NCI-H526 (cell line): ENCODE measurements at regions not wholly inside any gene's neighbourhood (a gene's known extent, or its start where the extent isn't known, plus 50 kb on each side); places are given as distances from the start of the nearest gene placed in this dataset.
"Not testable (repeated sequence)": the region's sequence is repeated elsewhere in the genome, so short reads cannot be mapped to it uniquely, and the experiment has no call there.

ENCODE experiments used
- DNase-seq, 2 experiments: peaks; one replicate each; lab custom pipeline; 2025; lab: John Stamatoyannopoulos, UW

DNA sequence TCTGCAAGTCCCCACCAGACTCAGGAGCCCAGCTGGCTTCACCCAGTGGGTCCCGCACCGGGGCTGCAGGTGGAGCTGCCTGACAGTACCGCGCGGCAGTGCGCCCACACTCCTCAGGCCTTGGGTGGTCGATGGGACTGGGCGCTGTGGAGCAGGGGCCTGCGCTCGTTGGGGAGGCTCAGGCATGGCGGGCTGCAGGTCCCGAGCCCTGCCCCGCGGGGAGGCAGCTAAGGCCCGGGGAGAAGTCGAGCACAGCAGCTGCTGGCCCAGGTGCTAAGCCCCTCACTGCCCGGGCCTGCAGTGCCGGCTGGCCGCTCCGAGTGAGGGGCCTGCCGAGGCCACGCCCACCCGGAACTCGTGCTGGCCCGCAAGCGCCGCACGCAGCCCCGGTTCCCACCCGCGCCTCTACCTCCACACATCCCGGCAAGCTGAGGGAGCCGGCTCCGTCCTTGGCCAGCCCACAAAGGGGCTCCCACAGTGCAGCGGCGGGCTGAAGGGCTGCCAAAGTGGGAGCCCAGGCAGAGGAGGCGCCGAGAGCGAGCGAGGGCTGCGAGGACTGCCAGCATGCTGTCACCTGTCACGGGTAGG, 2021.7 kb upstream of the LRRTM1 start:
- DNase-seq: not testable (repeated sequence)

DNA sequence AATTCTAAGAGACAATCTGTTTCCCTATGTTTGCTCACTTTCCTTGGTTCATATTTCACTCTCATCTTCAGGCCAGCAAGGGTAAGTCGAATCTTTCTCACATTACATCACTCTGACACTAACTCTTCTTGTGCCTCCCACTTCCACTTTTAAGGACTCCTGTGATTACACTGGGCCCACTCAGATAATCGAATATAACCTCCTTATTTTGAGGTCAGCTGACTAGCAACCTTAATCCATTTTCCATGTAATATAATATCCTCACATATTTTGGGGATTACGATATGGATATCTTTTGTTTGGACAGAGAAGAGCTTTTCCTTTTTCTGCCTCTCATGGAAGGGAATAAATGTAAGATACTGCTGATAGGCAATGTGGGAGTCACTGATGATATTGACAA, 2015.7 kb upstream of the LRRTM1 start:
- DNase-seq: no peak

DNA sequence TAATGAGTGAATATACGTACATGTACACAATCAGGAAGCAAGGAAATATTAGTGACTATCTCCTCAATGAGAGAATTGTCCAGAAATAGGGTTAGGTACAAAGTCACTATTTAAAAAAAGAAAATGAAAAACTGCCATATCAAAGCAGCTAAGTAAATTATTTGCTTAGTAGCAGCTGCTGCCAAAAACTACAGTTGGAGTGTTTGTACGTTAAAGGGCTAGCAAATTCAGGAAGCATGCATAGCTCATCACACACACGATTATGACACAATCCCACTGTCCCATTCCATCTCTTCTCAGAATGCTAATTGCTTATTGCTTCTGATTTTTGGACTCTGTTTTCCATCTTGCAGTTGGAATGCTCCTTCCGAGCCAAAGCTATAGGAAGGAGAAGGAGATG, 2012.5 kb upstream of the LRRTM1 start:
- DNase-seq: no peak

DNA sequence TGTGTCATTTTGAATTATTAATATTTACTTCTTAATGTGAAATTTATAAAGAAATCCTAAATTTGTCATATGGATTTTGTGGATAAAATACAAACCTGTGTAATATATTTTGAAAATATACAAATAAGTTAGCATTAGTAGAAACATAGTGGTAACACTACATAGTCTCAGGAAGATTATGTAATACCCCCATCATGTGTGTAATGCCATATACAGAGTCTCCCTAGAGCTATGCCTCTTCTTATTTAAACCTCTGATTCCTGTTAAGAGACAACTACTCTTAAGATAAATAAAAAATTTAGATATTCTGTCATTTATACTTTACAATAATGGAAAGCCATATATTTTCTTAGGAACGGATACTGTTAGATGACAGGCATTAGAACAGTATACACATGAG, 2012.0 kb upstream of the LRRTM1 start:
- no peak for DNase-seq

DNA sequence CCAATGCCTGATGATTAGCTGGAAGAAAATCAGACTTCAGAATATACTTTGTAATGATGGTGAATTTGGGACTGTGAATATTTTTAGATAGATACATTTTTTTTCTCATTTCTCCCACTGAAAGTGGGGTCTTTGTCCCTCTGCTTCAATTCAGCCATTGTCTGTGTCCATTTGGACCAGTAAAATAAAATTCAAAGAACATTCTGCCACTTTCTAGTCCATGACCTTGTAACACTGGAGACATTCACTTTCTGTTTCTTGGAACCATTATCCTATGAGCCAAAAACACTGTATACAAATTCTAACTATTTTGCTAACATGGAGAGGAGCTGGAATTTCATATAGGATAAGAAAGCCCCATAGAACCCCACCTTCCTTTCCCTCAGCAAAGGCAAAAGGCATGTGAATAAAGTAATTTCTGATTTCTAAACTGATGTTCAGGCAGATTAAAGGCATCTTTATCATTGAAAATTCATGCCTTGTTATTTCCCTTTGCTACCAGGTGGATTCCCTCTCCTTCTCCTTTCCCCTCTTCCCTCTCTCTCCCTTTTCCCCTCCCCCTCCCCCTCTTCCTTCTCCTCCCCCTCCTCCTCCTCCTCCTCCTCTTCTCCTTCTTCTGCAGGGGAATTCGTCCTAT, 2010.4 kb upstream of the LRRTM1 start:
- DNase-seq: no peak

DNA sequence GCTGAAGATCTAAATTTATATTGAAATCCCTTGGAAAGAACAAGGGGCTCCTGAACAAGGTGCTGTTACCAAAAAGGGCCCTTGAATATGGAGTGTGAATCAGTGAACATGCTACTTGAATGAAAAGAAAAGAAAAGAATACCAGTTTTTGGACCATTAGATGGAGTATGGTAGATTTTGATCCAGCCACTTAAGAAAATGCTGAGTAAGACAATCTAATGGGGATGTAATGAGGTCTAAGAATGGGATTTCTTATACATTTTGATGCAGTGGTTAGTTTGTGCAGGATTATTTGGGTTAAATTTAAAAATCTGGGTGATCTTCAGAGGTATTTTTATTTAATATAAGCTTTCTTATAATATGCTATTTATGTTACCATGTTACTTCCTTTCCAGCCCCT, 2003.0 kb upstream of the LRRTM1 start:
- no peak for DNase-seq

DNA sequence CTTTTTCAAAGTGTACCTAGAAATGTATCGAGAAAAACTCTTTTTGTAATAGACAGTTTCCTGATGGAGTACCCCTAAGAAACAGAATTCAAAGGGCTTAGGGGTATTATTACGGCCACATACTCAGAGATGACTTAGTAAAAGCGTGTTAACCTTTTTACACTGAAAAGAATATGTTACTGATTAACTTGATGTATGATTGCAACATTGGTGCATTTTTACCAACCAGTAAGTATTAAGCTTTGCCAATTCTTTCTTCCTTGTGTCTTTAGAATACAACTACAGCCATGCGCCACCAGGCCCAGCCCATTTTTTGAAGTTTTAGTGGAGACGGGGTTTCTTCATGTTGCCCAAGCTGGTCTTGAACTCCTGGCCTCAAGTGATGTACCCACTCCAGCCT, 1997.0 kb upstream of the LRRTM1 start:
- DNase-seq: no peak

DNA sequence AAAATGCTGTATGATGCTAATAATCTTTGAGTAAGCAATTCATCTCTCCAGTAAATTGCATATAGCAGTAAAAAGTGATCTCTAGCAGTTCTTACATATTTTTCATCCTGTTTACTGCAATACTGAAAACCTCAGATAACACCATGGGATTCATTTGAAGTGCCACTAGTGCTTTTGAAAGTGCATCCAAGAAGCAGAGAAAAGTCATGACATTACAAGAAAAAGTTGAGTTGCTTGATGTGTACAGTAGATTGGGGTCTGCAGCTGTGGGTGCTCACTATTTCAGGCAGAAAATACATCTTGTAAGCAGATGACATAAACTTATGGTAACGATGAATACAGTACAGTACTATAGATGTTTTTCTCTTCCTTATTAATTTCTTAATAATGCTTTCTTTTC, 1984.9 kb upstream of the LRRTM1 start:
- no peak for DNase-seq

DNA sequence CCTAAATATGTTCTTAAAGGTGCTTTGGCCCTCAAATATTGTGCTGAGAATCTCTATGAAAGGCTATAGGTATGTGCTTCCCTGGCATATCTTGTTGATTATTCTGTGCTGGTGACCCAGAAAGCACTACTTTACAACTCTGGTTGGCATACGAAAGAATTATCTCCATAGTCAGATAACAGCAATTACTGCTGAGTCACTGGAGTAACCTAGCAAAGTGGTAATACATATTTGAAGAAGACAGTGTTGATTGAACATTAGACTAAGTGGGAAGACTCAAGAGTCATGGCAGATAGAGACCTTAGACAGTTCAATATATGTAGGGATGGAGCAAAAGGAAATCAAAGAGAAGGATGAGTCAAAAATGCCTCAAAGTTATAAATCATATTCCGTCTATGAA, 1978.5 kb upstream of the LRRTM1 start:
- DNase-seq: no peak

DNA sequence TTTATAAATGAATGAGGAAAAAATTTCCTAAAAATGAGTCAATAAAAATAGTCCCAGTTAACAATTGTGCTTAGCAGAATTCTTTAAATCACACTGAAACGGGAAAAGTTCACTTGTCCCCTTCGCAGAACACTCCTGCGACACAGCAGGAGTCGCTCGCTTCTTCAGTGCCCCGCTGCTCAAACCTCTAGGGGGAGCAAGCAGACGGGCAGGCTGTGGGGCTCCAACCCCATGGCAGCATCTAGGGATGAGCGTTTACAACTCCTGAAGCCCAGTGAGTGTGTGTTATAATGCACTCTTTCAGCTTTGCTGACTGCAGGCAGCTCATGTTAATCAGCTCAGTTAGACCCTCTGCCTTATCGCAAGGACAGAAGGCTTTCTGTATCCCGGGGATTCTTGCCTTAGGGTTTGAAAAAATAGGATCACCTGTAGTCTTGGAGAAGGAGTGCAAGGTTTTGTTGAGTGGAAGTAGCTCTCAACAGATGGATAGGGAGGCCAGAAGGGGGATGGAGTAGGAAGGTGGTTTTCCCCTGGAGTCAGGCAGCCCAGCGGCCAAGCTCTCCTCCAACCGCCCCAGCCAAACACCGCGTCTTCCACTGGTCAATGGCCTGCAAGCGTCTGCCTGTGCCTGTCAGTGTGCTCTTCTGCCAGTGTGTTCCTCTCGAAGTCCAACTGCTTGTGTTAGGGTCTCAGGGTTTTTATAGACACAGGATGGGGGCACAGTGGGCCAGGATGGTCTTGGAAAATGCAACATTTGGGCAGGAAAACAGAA, 1977.7 kb upstream of the LRRTM1 start:
- DNase-seq: peak in 1 of 2 experiments; percentile 1

DNA sequence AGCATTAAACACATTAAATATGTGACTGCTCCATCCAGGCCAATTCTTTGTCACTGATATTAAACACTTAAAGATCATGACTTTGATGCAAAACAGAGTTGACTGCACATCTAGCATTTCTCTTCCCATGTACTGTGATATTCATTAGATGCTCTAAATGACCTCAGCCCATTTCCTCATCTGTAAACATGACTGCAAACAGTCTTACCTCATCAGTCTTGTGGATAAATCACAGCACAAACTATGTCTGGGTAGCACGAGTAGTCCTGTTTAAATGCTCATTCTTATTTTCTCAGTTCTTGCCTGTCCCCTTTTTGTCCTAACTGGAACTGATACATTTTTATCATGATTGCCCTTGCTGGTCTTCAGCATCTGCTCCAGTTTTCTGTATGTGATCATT, 1974.8 kb upstream of the LRRTM1 start:
- no peak for DNase-seq

DNA sequence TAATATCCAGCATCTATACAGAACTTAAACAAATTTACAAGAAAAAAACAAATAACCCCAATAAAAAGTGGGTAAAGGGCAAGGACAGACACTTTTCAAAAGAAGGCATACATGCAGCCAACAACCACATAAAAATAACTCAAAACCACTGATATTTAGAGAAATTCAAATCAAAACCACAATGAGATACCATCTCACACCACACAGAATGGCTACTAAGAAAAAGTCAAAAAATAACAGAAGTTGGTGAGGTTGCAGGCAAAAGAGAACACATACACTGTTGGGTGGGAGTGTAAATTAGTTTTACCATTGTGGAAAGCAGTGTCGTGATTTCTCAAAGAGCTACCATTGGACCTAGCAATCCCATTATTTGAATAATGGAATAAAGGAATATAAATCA, 1973.9 kb upstream of the LRRTM1 start:
- no peak for DNase-seq

DNA sequence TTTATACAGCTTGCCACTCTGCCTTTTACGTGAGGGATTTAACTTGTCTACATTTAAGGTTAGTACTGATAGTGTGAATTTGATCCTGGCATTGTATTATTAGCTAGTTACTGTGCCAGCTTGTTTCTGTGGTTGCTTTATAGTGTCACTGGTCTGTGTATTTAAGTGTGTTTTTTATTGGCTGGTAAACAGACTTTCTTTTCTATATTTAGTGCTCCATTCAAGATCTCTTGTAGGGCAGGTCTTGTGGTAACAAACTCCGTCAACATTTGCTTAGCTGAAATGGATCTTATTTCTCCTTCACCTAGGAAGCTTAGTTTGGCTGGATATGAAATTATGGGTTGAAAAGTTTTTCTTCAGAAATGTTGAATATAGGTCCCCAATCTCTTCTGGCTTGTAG, 1971.0 kb upstream of the LRRTM1 start:
- DNase-seq: no peak

DNA sequence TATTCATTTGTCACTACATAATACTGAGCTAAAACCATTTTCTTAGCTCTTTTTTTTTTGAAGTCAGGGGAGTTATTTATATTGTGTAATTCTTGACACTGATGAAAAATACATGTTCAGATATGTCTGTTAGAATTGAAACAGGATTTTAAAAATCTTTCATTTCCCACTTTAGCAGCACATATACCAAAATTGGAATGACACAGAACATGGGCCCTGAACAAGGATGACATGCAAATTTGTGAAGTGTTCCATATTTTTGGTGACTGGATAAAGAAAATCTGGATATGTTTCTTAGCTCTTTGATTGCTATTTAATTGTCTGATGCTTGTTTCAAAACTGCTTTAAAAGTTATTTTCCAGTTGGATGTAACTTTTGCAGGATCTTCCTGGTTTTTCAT, 1963.9 kb upstream of the LRRTM1 start:
- DNase-seq: no peak

DNA sequence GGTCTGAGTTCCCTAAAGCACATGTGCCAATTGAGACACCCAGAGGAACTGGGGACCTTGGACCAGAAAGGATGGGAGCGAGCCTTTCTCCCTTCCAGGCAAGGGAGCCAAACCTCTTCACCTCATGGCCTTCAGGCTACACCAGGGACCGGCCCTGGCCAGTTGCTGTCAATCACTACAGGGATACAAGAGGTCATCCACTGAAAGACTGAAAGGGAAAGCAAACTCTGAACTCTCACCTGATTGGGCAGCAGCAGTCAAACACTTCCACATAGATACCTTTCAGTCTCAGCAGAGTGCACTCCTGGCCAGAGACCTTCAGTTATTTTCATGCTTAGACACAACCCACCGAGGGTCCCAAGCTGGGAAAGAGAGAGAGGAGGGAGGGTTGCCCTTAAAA, 1956.0 kb upstream of the LRRTM1 start:
- DNase-seq: no peak

DNA sequence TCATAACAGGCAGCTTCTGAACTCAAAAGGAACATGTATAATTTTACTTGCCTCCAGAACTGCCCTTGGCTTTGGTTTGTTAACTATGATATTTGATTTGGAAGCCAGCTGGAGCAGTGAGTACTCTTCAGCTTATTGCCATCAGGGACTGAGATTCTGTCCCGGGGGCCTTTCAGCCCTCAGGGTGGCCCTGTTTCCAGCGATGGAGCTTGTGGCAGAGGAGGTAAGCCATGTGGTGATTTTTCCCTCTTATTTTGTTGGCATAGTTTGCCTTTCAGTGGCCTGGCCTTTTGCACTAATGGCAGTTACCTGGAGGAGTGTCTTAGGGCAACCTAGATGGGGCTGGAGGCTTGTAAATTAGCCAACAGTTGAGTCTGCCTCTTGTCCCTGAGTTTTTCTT, 1955.0 kb upstream of the LRRTM1 start:
- DNase-seq: no peak

DNA sequence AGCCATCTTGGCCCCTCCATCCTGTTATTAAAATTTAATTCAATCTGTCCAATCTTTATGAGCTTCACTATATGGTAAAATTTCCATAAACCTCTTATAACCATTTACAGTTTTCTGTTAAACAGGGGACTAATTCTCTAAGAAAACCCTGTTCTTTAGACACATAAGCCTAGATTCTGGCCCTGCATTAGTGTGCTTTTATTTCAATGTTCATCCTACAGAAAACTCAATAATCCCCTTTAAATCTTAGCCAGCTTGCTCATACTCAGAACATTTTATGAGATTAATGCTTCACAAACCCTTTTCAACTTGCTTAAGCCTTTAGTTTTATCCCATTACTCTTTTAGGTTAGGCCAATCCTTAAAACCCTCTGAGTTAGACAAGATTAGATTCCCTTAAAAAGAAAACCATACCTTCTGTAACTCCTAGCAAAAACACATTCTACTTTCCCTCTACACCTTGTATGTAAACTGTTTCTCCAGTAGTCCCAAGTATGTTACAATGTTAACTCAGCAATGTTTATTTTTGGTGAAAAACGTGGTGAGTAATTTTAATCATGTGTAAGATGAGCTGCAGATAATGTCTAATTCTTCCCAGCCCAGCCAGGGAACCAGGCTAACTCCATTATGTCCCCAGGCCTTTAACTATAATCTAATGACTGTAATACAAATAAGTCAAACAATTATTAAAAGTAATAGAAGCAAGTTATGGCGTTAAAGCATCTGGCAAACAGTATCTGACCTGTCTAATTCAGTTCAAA, 1953.4 kb upstream of the LRRTM1 start:
- no peak for DNase-seq

DNA sequence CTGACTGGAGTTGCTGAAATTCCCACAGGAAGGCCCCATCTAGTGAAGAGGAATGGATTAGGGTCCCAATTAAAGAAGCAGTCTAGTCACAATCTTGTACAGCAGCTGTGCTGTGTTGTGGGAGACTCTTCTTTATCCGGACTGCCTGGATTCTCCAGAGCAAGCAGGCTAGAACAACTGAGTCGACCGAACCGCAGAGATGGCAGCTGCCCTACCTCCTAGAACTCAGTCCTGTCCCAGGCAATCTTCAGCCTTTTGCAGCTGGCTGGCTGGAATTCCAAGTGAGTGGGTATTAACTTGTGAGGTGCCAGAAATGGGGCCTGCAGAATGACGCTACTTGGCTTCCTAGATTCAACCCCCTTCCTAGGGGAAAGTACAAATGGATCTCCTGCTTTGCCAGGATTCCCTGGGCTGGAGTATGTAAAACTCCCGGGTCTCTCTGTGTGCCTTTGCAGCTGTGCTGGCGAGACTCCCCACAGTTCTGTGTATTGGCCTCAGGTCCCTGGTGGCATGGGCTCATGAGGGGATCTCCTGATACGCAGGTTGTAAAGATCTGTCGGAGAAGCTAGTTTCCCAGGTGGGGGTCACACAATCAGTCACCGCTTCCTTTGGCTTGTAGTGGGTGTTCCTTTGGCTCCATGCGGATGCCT, 1952.6 kb upstream of the LRRTM1 start:
- DNase-seq: no peak

DNA sequence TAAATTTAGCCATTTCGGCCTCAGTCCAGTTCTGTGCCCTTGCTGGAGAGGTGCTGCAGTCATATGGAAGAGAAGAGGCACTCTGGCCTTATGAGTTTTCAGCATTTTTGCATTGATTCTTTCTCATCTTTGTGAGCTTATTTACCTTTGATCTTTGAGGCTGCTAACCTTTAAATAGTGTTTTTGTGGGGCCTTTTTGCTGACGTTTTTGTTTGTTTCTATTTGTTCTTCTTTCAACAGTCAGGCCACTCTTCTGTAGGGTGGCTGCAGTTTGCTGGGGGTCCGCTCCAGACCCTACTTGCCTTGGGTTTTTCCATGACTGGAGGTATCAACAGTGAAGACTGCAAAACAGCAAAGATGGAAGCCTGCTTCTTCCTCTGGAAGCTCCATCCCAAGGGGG, 1951.7 kb upstream of the LRRTM1 start:
- no peak for DNase-seq

DNA sequence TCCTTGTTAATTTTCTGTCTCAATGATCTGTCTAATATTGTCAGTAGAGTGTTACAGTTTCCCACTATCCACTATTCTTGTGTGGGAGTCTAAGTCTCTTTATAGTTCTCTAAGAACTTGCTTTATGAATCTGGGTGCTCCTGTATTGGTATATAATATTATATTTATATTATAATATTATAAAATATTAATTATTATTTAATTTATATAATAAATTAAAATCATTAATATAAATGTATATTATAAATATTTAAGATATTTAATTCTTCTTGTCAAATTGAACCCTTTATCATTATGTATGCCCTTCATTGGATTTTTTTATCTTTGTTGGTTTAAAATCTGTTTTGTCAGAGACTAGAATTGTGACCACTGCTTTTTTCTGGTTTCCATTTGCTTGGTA, 1950.2 kb upstream of the LRRTM1 start:
- no peak for DNase-seq

DNA sequence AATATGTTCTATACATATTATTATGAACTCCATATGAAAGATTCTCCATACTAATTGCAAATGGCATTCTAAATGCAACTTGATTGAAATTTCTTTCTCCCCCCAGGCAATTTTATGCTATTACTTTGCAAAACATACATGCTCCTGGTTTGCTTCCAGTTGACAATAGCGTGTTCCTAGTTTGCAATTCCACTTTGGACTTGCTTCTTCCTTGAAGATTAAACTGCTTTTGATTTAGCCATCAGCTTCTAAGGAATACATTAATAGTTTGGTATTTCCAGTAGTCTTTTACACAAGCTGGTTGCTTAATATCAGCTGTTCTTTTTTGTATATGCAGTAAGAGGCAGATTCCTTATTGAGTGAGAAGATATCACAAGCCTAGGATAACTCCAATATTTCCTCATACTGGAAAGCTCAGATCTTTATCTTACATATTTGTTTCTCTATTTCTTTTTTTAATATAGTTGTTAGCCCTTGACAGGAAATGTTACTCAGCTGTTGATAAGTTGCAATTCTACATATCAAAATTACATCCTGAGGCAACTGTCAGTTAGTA, 1941.7 kb upstream of the LRRTM1 start:
- no peak for DNase-seq

DNA sequence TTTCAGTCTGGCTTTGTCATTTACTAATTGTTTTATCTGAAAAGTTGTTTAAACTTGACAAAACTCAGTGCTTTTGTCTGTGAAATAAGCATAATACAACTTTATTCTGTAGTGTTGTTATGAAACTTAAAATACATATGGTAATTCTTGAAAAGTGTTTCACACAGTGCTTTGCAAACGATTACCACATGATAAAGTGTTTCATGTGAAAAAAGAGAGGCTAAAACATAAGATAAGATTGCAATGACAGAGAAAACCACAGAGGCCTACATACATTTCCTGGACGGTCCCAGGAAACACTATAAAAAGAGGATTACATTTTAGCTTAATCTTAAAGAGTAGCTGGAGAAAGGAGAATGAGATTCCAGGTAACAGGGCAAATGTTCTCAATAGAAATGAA, 1934.6 kb upstream of the LRRTM1 start:
- DNase-seq: no peak
